VCaP (cell line): ENCODE measurements at regions not wholly inside any gene's neighbourhood (a gene's known extent, or its start where the extent isn't known, plus 50 kb on each side); places are given as distances from the start of the nearest gene placed in this dataset.

Experiments
- H3K27ac ChIP-seq: fragments of 450-650 bp; 2 replicates; pipeline ENCODE4 v1.5.1; 2017
- CTCF ChIP-seq: fragments of 450-650 bp; conservative IDR thresholded peaks from 2 replicates; pipeline ENCODE4 v1.5.1; 2017; ENCODE audit warnings: mild to moderate bottlenecking, moderate library complexity

- no peak overlapping the region for H3K27ac ChIP-seq
Measured at GRCh38 chr15:34700891-34701427, 53.8 kb downstream of the GJD2 start.

GRCh38 chr15:34699968-34700640 is 54.7 kb downstream of the GJD2 start:
- H3K27ac ChIP-seq, result no peak overlapping the region

More at GRCh38 chr15:34700891-34701427, 53.8 kb downstream of the GJD2 start:
- no peak for TF ChIP-seq CTCF

GRCh38 chr15:34696506-34696905 is 58.3 kb downstream of the GJD2 start:
- no peak overlapping the region for H3K27ac ChIP-seq
- no peak for TF ChIP-seq CTCF

More at GRCh38 chr15:34699968-34700640, 54.7 kb downstream of the GJD2 start:
- no peak for TF ChIP-seq CTCF

- no peak for TF ChIP-seq CTCF
- no peak overlapping the region for H3K27ac ChIP-seq
Measured at GRCh38 chr15:34693053-34693744, 61.6 kb downstream of the GJD2 start.

- TF ChIP-seq CTCF, result no peak
- no peak overlapping the region for H3K27ac ChIP-seq
Measured at GRCh38 chr15:34691034-34691433, 63.8 kb downstream of the GJD2 start.

- H3K27ac ChIP-seq, result no peak overlapping the region
- TF ChIP-seq CTCF, result no peak
Measured at GRCh38 chr15:34688699-34689098, 66.1 kb downstream of the GJD2 start.

- TF ChIP-seq CTCF, result no peak
- H3K27ac ChIP-seq, result no peak overlapping the region
Measured at GRCh38 chr15:34684351-34684750, 70.4 kb downstream of the GJD2 start.
